K562 (cell line): ENCODE measurements at regions not wholly inside any gene's neighbourhood (a gene's known extent, or its start where the extent isn't known, plus 50 kb on each side); places are given as distances from the start of the nearest gene placed in this dataset.

Experiments used
- ATAC-seq: fragments of 200-7000 bp; cut with Tn5 transposase; 3 replicates; pipeline ENCODE4 v1.9.1; 2020; ENCODE audit warnings: moderate library complexity
- BruUV-seq: library from RNA; stranded (reverse); fragments of 400-500 nt; replicated peaks from 2 replicates; lab custom pipeline; 2021; lab: Mats Ljungman, UMichigan
- CTCF ChIA-PET: fragments of 300-600 bp; formaldehyde crosslinking; extraction: SDS; loops from one replicate; lab custom pipeline; 2021; ENCODE audit warnings: low intra/inter-chr PET ratio; lab: Yijun Ruan, JAX
- POLR2A ChIA-PET: fragments of 300-600, 350-650 bp; sonication (Branson Sonifier 250); formaldehyde crosslinking; extraction: SDS; loops from one replicate; lab custom pipeline; 2021; ENCODE audit warnings: antibody characterized with exemption, inconsistent platforms; lab: Yijun Ruan, JAX
- DNase-seq, 4 experiments: peaks; one replicate each; pipeline versions ENCODE4 v3.0.0 to v3.0.0-alpha.2; 2011 to 2018; ENCODE audit warnings: low spot score in 3 of 4, mixed read lengths in 3 of 4; ENCODE audit errors: extremely low read depth in 1 of 4
- FAIRE-seq: peaks from 2 replicates; lab custom pipeline; 2011; peaks lifted over from hg19 to GRCh38; lab: Jason Lieb, UNC
- H2AFZ ChIP-seq: 2 replicates; pipeline ENCODE4 v1.6.0; 2011; ENCODE audit warnings: low read depth, low read length, control low read depth, inconsistent platforms
- H3K27ac ChIP-seq: fragments of 200-600 bp; 3 replicates; pipeline ENCODE4 v1.8.0; 2011; ENCODE audit warnings: low read depth, mild to moderate bottlenecking, control low read depth, inconsistent platforms, low read length, moderate library complexity, mixed read lengths; ENCODE audit errors: extremely low read depth
- H3K27me3 ChIP-seq, 2 experiments: fragments of 300-600 bp in 1 of 2; 2 replicates in 1 of 2; 3 replicates in 1 of 2; pipeline versions ENCODE4 v1.6.0 to v1.8.0; 2011; ENCODE audit warnings: inconsistent platforms in 2 of 2, low read length in 2 of 2, mild to moderate bottlenecking in 1 of 2, mixed read lengths in 1 of 2, moderate library complexity in 1 of 2; ENCODE audit not compliant: control insufficient read depth in 2 of 2, insufficient read depth in 2 of 2
- H3K36me3 ChIP-seq: fragments of 300-600 bp; 3 replicates; pipeline ENCODE4 v1.8.0; 2011; ENCODE audit warnings: mild to moderate bottlenecking, low read length, inconsistent platforms; ENCODE audit not compliant: control insufficient read depth, insufficient read depth
- H3K4me1 ChIP-seq, 2 experiments: fragments of 200-600 bp in 1 of 2; replicated peaks in 1 of 2; 2 replicates in 1 of 2; 3 replicates in 1 of 2; pipeline versions ENCODE4 v1.5.1 to v1.8.0; 2011; ENCODE audit warnings: inconsistent platforms in 2 of 2, low read length in 2 of 2, mild to moderate bottlenecking in 1 of 2, mixed read lengths in 1 of 2, moderate library complexity in 1 of 2; ENCODE audit not compliant: control insufficient read depth in 2 of 2, insufficient read depth in 2 of 2
- H3K4me2 ChIP-seq: 2 replicates; pipeline ENCODE4 v1.6.1; 2011; ENCODE audit warnings: low read length, control low read depth, inconsistent platforms, mixed read lengths; ENCODE audit not compliant: insufficient read depth
- H3K4me3 ChIP-seq: fragments of 200-600 bp; sonication (generic), shearing (Covaris generic); 2 replicates; pipeline ENCODE4 v1.5.1; 2016; ENCODE audit warnings: control low read depth, inconsistent platforms
- H3K79me2 ChIP-seq: fragments of 200-600 bp; 3 replicates; pipeline ENCODE4 v1.8.0; 2011; ENCODE audit warnings: low read length, inconsistent platforms; ENCODE audit not compliant: control insufficient read depth, insufficient read depth
- H3K9ac ChIP-seq, 2 experiments: 2 replicates each; pipeline versions ENCODE4 v1.6.0 to v1.6.1; 2011; ENCODE audit warnings: low read depth in 2 of 2, low read length in 2 of 2, control low read depth in 1 of 2, inconsistent platforms in 1 of 2, mild to moderate bottlenecking in 1 of 2, mixed read lengths in 1 of 2; ENCODE audit not compliant: insufficient read depth in 1 of 2
- H3K9me1 ChIP-seq: one replicate; pipeline ENCODE4 v1.6.0; 2011; ENCODE audit warnings: inconsistent platforms, mild to moderate bottlenecking, low read length, moderate library complexity; ENCODE audit not compliant: control insufficient read depth, insufficient read depth
- H3K9me3 ChIP-seq: replicated peaks from 2 replicates; pipeline ENCODE4 v1.5.1; 2011; ENCODE audit warnings: low read depth, low read length, inconsistent platforms; ENCODE audit not compliant: control insufficient read depth, insufficient read depth
- H4K20me1 ChIP-seq: replicated peaks from 2 replicates; pipeline ENCODE4 v1.6.1; 2011; ENCODE audit warnings: low read length, inconsistent platforms, mixed read lengths; ENCODE audit not compliant: control insufficient read depth, insufficient read depth
- FOSL1 ChIP-seq: fragments of 200-800 bp; sonication (Bioruptor generic); conservative IDR thresholded peaks from 2 replicates; pipeline ENCODE4 v1.6.1; 2016; ENCODE audit warnings: missing genetic modification characterization, missing compliant biosample characterization
- HMGN3 ChIP-seq: IDR thresholded peaks from 2 replicates; pipeline ENCODE4 v1.6.1; 2011; ENCODE audit warnings: borderline replicate concordance, low read depth, mild to moderate bottlenecking, mixed read lengths, low read length; ENCODE audit not compliant: insufficient read length; ENCODE audit errors: extremely low read depth
- JUN ChIP-seq, 2 experiments: sonication (generic) in 1 of 2; formaldehyde crosslinking in 1 of 2; IDR thresholded peaks; 2 replicates each; pipeline versions ENCODE4 v1.6.1 to v1.8.0; 2012 to 2022; ENCODE audit warnings: borderline replicate concordance in 2 of 2, mild to moderate bottlenecking in 2 of 2, improper control_type of control experiment in 1 of 2, low read depth in 1 of 2, low read length in 1 of 2, missing genetic modification reagents in 1 of 2
- WGBS: fragments of 100-300 bp; shearing (Covaris generic); methylation state at CpG from one replicate; pipeline ENCODE4 v1.1.6; 2016; ENCODE audit warnings: low coverage, mixed read lengths; ENCODE audit not compliant: insufficient coverage; ENCODE audit errors: missing lambda C conversion rate; 5-methylcytosine and 5-hydroxymethylcytosine counted together
- in situ Hi-C: fragments of 300-500 bp; cut with MboI; formaldehyde crosslinking; loops from 4 replicates; pipeline ENCODE4 v1.15.0; 2018; ENCODE audit warnings: inconsistent platforms, mixed read lengths
- intact Hi-C: fragments of 100-400 bp; cut with micrococcal nuclease; formaldehyde crosslinking; loops from 2 replicates; pipeline ENCODE4 v1.14.2; 2022
- TF ChIP-seq, protein P1 (sequence below), 2 experiments: fragments of 450-650 bp in 1 of 2; sonication (generic) in 1 of 2; formaldehyde crosslinking in 1 of 2; IDR thresholded peaks in 1 of 2; conservative IDR thresholded peaks in 1 of 2; 2 replicates each; pipeline versions ENCODE4 v1.6.1 to v1.8.1; 2016 to 2023; ENCODE audit warnings: mild to moderate bottlenecking in 2 of 2, moderate library complexity in 2 of 2, inconsistent platforms in 1 of 2, missing genetic modification reagents in 1 of 2

DNA sequence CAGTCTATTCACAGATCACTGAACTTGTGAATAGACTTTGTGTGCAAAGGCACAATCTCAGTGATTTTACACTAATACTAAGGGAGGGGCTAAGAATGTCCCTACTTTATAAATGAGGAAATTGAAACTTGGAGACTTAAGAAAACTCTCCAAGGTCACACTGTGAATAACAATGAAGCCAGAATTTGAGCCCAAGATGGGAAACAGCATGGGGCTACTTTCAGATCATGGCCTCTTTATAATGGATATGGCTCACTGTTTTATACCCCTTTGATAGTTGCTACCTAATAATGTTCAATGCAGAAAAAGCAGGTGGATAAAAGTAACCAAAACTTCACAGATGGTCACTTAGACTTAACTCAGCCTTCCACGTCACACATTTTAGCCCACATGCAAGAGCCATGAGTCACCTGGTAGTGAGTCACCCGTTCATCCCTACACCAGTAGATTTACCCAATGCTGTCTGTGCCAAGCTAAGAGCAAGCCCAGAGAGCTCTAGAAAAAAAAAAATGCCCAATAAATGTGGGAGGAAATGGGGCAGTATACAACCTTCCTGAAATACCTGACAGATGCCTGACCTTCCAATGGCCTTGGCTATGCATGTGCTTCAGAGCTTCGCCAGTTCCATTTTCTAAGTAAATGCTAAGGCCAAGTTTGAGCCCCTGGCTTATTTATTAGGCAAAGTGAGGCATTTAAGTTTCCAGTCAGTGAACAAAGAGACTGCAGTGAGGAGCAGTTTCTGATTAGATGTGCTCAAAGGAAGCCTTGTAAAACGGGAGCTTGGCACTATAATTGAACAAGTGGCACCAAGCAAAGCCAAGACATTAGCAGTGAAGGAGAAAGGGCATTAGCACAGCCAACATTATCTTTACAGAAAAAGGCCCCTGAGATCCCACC, 219.7 kb downstream of the TMEM114 start:
- H3K9ac ChIP-seq: no peak overlapping the region
- H3K27me3 ChIP-seq: no peaks in the 10 kb centered on the region
- no peak for TF ChIP-seq HMGN3
- TF ChIP-seq JUN (IDR thresholded peaks at IDR 0.05; ENCODE audit: borderline replicate concordance, low read depth, low read length): 0 out of 2 replicates have a peak, but pooled peaks have one; percentile 36
- TF ChIP-seq JUN (CRISPR knock-in tag; IDR thresholded peaks at IDR 0.05; ENCODE audit: borderline replicate concordance): no peak
- peak; percentile 55 for TF ChIP-seq FOSL1 (tag)
- TF ChIP-seq, protein P1, sequence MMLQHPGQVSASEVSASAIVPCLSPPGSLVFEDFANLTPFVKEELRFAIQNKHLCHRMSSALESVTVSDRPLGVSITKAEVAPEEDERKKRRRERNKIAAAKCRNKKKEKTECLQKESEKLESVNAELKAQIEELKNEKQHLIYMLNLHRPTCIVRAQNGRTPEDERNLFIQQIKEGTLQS (IDR thresholded peaks at IDR 0.05): peak; percentile 55
- TF ChIP-seq, protein P1 (CRISPR knock-in tag; conservative IDR thresholded peaks at IDR 0.05): no peak
- H3K4me2 ChIP-seq: no peak overlapping the region
- DNase-seq: peak in 1 of 4 experiments; percentile 5
- intact Hi-C loops (no loop called here), in situ Hi-C loops (no loop called here)
- no peaks in the 10 kb centered on the region for H4K20me1 ChIP-seq
- ChIA-PET CTCF (no interaction called here), POLR2A (no interaction called here)
- H3K79me2 ChIP-seq: no peaks in the 10 kb centered on the region
- no peak overlapping the region for H3K4me3 ChIP-seq
- no peaks in the 10 kb centered on the region for H3K9me3 ChIP-seq
- H3K36me3 ChIP-seq: no peaks in the 10 kb centered on the region
- BruUV-seq: no TSS peak
- 0% methylated on average over 4 of the region's 4 CpGs for WGBS
- H3K27ac ChIP-seq: no peak overlapping the region
- no peak for ATAC-seq
- no peak for FAIRE-seq
- no peak overlapping the region for H2AFZ ChIP-seq
- no peaks in the 10 kb centered on the region for H3K4me1 ChIP-seq
- no peaks in the 10 kb centered on the region for H3K9me1 ChIP-seq
